Effector memory CD4-positive, alpha-beta T cell (primary cell): ENCODE measurements at regions not wholly inside any gene's neighbourhood (a gene's known extent, or its start where the extent isn't known, plus 50 kb on each side); places are given as distances from the start of the nearest gene placed in this dataset.
"Not testable (repeated sequence)": the region's sequence is repeated elsewhere in the genome, so short reads cannot be mapped to it uniquely, and the experiment has no call there.

ENCODE experiments used
- DNase-seq, 3 donors: peaks; one replicate each; pipeline ENCODE4 v3.0.0-alpha.2; 2020
- H3K27ac ChIP-seq: 2 replicates; pipeline ENCODE4 v1.7.0; 2013; ENCODE audit warnings: mild to moderate bottlenecking, low read length, moderate library complexity; ENCODE audit not compliant: insufficient read depth, poor library complexity, severe bottlenecking
- H3K27me3 ChIP-seq: replicated peaks from 2 replicates; pipeline ENCODE4 v1.7.0; 2013; ENCODE audit warnings: mild to moderate bottlenecking, low read length; ENCODE audit not compliant: insufficient read depth, control insufficient read depth, poor library complexity, severe bottlenecking
- H3K36me3 ChIP-seq: 2 replicates; pipeline ENCODE4 v1.7.0; 2013; ENCODE audit warnings: mild to moderate bottlenecking, low read length, moderate library complexity; ENCODE audit not compliant: control insufficient read depth, insufficient read depth
- H3K4me1 ChIP-seq: 2 replicates; pipeline ENCODE4 v1.7.0; 2013; ENCODE audit warnings: low read length, mild to moderate bottlenecking; ENCODE audit not compliant: control insufficient read depth, insufficient read depth, poor library complexity, severe bottlenecking
- H3K4me3 ChIP-seq: 2 replicates; pipeline ENCODE4 v1.7.0; 2013; ENCODE audit warnings: low read length, low read depth, mild to moderate bottlenecking; ENCODE audit not compliant: insufficient read depth, poor library complexity, severe bottlenecking
- H3K9me3 ChIP-seq: 2 replicates; pipeline ENCODE4 v1.7.0; 2013; ENCODE audit warnings: mild to moderate bottlenecking, low read length, moderate library complexity; ENCODE audit not compliant: control insufficient read depth

DNA sequence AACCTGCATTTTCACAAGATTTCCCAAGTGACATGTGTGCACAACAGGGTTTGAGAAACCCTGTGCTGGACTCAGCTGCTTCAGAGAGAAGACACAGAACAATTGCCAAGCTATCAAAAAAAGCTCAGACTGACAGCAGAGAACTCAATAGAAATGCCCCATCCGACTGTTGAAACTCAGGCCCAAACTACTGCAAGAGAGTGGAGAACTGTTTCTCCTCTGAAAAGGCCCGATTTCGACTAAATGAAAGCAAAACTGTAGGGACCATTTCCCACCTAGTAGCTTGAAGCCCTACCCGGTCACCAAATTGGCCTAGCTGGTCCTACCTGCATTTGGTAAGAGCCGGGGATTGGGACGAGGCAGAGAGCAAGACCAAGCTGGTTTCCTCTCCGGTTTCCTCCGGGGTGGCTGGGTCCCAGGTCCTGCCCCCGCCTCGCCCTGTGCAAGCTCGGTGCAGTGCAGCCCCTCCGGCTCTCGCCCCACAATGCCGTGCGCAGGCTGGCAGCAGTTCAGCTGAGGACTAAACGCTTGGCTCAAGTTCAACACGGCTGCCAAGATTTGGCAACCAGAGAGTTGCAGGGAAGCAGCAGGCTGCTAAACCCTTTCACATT is 1180.6 kb downstream of the VRK1 start:
- H3K4me3 ChIP-seq: peak overlapping the region; percentile 60
- no peaks in the 10 kb centered on the region for H3K9me3 ChIP-seq
- peaks cover 34% of the 10 kb centered on the region for H3K4me1 ChIP-seq
- peak overlapping the region; percentile 71 for H3K27ac ChIP-seq
- no peaks in the 10 kb centered on the region for H3K36me3 ChIP-seq
- H3K27me3 ChIP-seq: no peaks in the 10 kb centered on the region
- peak; percentile 31 to 57 (median 45) for DNase-seq

DNA sequence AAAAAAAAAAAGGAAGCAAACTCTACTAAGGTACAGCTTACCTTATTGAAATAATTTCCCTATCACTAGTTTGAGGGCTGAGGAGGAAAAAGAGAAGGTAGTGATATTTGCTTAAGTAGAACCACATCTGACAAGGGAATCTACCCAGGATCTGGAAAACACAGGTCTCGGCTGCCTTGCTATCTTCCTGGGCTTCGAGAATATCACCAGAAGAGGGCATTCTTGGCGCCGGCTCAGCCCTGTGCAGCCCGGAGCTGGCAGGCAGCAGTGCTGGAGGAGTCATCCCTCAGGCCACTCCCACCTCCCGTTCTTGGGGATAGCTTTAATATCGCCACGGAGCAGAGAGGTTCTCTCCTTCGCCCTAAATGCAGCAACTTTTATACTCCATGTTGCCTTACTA is 1181.2 kb downstream of the VRK1 start:
- H3K4me1 ChIP-seq: peaks cover 34% of the 10 kb centered on the region
- H3K27me3 ChIP-seq: no peaks in the 10 kb centered on the region
- H3K9me3 ChIP-seq: no peaks in the 10 kb centered on the region
- peak overlapping the region; percentile 71 for H3K27ac ChIP-seq
- H3K36me3 ChIP-seq: no peaks in the 10 kb centered on the region
- H3K4me3 ChIP-seq: peak overlapping the region; percentile 60
- peak; percentile 45 to 63 (median 61) for DNase-seq

DNA sequence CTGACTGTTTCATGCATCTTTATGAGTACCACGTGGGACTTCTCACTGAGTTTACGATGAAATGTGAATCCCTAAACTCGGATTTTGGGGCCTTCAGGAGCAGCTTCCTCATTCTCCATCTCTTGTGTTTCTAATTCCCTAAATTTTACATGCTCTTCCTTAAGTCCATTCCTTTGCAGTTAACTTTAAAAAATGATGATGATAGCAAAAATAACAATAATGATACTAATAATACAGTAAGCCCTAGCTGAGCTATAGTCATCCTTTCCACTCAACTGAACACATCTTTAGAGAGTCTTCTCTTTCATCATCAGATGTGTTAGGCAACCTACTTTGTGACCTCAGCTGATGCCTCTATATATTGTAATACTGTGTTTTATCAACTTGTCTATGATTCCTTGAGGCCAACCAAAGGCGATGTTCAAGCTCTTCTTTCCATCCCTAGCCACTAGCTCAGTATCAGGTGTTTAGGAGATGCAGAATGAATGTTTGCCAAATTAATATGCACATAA is 1196.4 kb downstream of the VRK1 start:
- DNase-seq: no peak
- peak overlapping the region; percentile 49 for H3K27ac ChIP-seq
- no peaks in the 10 kb centered on the region for H3K9me3 ChIP-seq
- H3K27me3 ChIP-seq: no peaks in the 10 kb centered on the region
- no peaks in the 10 kb centered on the region for H3K36me3 ChIP-seq
- peaks cover 36% of the 10 kb centered on the region for H3K4me1 ChIP-seq
- H3K4me3 ChIP-seq: peak overlapping the region; percentile 9

DNA sequence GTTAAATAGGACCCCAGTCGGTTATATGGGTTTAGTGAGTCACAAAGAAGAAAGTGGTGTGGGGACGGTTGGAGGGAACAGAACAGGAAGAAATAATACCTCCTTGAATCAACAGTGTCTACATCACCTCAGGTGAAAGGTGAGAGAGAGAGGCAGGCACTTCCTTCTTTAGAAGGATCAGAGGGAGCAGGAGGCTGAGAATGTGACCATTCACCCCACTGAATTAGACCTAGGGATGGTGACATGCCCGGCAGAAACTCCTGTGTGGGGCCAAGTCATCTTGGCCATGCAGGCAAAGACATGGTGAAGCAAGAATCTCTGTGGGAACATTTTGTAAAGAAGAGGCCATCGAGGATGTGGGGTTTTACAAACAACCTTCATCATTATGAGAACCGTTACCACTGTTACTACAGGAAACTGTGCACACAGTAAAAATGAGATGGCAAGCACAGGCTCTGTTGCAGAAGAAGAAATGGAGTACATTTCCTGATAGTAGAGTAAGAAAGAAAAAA is 1196.9 kb downstream of the VRK1 start:
- peak in 1 of 3 donors; percentile 18 for DNase-seq
- Histone ChIP-seq H3K36me3 (no peaks in the 10 kb centered on the region), H3K27ac (peak overlapping the region; percentile 49), H3K9me3 (no peaks in the 10 kb centered on the region), H3K27me3 (no peaks in the 10 kb centered on the region), H3K4me1 (peaks cover 36% of the 10 kb centered on the region), H3K4me3 (peak overlapping the region; percentile 9)

DNA sequence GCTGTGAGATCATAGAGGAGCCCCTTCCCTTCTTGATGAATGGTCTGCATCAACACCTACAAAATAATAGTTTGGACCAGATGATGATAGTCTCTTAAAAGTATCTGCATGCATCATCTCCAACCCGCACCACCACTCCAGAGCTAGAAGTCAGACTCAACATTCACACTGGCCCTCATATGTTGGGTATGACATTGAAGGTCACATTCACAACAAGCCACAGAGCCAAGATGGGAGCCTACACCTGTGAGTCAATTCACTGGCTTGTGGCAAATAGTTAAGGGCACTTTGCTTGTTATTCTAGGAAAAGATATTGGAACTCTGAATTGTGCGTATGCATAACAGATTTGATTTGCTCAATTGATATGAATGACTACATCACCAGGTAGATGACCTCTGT is 1197.9 kb downstream of the VRK1 start:
- Histone ChIP-seq H3K9me3 (no peaks in the 10 kb centered on the region), H3K4me3 (no peak overlapping the region), H3K4me1 (peaks cover 36% of the 10 kb centered on the region), H3K27ac (peak overlapping the region; percentile 49), H3K27me3 (no peaks in the 10 kb centered on the region), H3K36me3 (no peaks in the 10 kb centered on the region)
- DNase-seq: no peak

DNA sequence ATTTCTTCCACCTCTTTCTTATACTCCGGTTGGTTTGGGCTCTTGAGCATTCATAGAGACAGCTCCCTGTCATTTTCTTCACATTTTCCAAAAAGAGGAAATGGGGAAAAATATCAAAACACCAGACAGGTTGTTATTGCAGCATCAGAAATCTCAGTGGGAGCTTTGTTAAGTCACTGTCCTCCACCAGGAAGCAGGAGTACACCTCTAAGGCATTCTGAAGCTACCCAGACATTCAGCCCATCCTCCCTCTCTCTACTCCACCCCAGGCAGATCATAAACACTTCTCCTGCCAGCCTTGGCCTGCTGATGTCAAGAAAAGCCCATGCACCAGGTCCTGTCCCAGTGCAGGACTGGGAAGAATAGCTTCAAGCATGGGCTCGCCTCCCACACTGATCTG is 1198.3 kb downstream of the VRK1 start:
- Histone ChIP-seq H3K36me3 (no peaks in the 10 kb centered on the region), H3K4me3 (no peak overlapping the region), H3K27ac (peak overlapping the region; percentile 49), H3K4me1 (peaks cover 36% of the 10 kb centered on the region), H3K9me3 (no peaks in the 10 kb centered on the region), H3K27me3 (no peaks in the 10 kb centered on the region)
- DNase-seq: no peak

DNA sequence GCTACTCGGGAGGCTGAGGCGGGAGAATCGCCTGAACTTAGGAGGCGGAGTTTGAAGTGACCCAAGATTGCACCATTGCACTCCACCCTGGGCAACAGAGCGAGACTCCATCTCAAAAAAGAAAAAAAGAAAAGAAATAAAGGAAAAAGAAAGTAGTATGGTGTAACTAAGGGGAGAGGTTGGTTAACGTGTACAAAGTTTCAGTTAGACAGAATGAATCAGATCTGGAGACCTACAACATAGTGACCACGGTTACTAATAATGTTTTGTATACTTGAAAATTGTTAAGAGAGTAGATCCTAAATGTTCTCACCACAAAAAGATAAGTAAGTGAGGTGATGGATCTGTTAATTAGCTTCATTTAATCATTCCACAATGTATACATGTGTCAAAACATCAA is 1208.8 kb downstream of the VRK1 start:
- Histone ChIP-seq H3K27me3 (no peaks in the 10 kb centered on the region), H3K36me3 (no peaks in the 10 kb centered on the region), H3K27ac (no peak overlapping the region), H3K4me1 (peaks cover 3% of the 10 kb centered on the region), H3K9me3 (no peaks in the 10 kb centered on the region), H3K4me3 (no peak overlapping the region)
- DNase-seq: no peak

DNA sequence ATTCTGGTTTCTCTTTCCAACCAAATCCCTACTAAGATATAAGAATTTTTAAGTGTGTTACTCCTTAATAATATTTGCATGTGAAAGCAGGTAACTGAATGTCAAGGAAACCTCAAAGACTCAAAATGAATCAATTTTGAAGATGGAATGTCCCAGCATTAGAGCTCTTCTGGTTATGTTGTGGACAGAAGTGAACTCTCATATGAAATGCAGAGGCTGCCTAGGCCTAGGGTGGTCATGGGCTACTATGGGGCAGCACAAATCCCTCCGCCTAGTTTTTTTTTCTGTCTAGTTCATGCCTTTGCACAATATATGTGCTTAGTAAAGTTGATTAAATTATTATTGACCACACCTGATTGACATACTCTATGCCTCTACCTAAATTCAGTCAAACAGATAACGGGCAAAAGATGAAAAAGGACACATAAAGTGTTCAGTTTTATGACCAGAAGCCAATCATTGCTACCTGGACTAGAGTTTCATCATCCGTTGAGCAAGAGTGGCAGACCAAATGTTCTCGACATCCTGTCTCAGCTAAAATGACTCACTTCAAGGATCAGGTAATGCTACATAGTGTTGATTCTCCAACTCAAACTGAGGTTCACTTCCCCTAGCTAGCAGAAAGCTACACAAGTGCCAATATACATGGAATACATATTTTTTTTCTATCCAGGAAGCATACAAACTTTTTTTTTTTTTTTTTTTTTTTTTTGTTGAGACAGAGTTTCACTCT is 1211.4 kb downstream of the VRK1 start:
- DNase-seq: no peak
- no peak overlapping the region for H3K4me3 ChIP-seq

DNA sequence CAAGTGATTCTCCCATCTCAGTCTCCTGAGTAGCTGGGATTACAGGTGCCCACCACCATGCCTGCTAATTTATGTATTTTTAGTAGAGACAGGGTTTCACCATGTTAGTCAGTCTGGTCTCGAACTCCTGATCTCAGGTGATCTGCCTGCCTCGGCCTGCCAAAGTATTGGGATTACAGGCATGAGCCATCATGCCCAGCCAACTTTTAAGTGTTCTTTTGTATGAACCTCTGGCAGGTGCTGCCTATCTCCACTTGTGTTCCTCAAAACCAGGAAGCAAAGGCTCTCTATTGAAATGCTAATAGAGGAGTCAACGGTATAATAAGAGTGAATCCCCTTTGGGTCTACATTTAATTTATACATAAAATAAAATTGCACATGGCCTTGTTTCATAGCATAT is 1212.0 kb downstream of the VRK1 start:
- H3K9me3 ChIP-seq, H3K4me1 ChIP-seq, H3K4me3 ChIP-seq, H3K27me3 ChIP-seq, H3K36me3 ChIP-seq, DNase-seq, H3K27ac ChIP-seq: not testable (repeated sequence)

More for the DNA sequence above, 1211.4 kb downstream of the VRK1 start:
- Histone ChIP-seq H3K4me1 (peaks cover 6% of the 10 kb centered on the region), H3K27me3 (no peaks in the 10 kb centered on the region), H3K9me3 (no peaks in the 10 kb centered on the region), H3K27ac (no peak overlapping the region), H3K36me3 (no peaks in the 10 kb centered on the region)

DNA sequence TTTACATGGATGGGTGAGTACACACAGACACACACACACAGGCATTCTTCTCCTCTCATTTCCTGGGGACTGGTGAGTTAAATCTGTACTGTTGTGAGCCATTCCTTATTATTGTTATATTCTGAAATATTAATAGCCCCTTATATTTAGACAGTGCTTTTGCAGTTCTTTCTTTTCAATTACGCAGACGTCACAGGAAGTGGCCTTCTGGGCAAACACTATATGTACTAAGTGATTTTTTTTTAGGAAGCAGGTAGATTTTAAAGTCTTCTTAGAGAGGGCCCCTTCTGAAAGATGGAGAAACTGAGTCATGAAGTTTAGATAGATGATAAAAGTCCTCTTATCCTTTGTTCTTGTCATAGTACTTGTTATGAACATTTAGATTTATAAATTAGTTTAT is 1213.6 kb downstream of the VRK1 start:
- no peak overlapping the region for H3K4me3 ChIP-seq
- H3K27me3 ChIP-seq: no peaks in the 10 kb centered on the region
- H3K9me3 ChIP-seq: no peaks in the 10 kb centered on the region
- no peaks in the 10 kb centered on the region for H3K36me3 ChIP-seq
- H3K4me1 ChIP-seq: peaks cover 12% of the 10 kb centered on the region
- no peak overlapping the region for H3K27ac ChIP-seq
- no peak for DNase-seq
